GM20000 (cell line): ENCODE measurements at regions not wholly inside any gene's neighbourhood (a gene's known extent, or its start where the extent isn't known, plus 50 kb on each side); places are given as distances from the start of the nearest gene placed in this dataset.

ENCODE experiments used
- DNase-seq: peaks from one replicate; pipeline ENCODE4 v3.0.0; 2012; ENCODE audit warnings: low spot score
- CTCF ChIP-seq: IDR thresholded peaks from 2 replicates; pipeline ENCODE4 v1.5.1; 2012; ENCODE audit warnings: mild to moderate bottlenecking, control low read depth; ENCODE audit errors: extremely low read depth, missing control alignments

- TF ChIP-seq CTCF: no peak
- no peak for DNase-seq
Measured at GRCh38 chr2:76281156-76281841, 570.6 kb upstream of the GCFC2 start.

GRCh38 chr2:76280686-76281085, 570.0 kb upstream of the GCFC2 start:
- TF ChIP-seq CTCF: no peak
- DNase-seq: no peak

GRCh38 chr2:76279142-76279541, 568.4 kb upstream of the GCFC2 start:
- no peak for TF ChIP-seq CTCF
- no peak for DNase-seq

GRCh38 chr2:76275788-76276187, 565.1 kb upstream of the GCFC2 start:
- TF ChIP-seq CTCF: no peak
- no peak for DNase-seq

- no peak for DNase-seq
- no peak for TF ChIP-seq CTCF
Measured at GRCh38 chr2:76274676-76275075, 564.0 kb upstream of the GCFC2 start.

GRCh38 chr2:76274160-76274559, 563.4 kb upstream of the GCFC2 start:
- no peak for TF ChIP-seq CTCF

GRCh38 chr2:76270096-76270710, 559.5 kb upstream of the GCFC2 start:
- no peak for TF ChIP-seq CTCF

More at GRCh38 chr2:76274160-76274559, 563.4 kb upstream of the GCFC2 start:
- DNase-seq: no peak

More at GRCh38 chr2:76270096-76270710, 559.5 kb upstream of the GCFC2 start:
- no peak for DNase-seq
